Caco-2 (cell line): ENCODE measurements at regions not wholly inside any gene's neighbourhood (a gene's known extent, or its start where the extent isn't known, plus 50 kb on each side); places are given as distances from the start of the nearest gene placed in this dataset.

Source experiments
- BruUV-seq: library from RNA; stranded (reverse); fragments of 400-500 nt; replicated peaks from 2 replicates; lab custom pipeline; 2021; lab: Mats Ljungman, UMichigan
- CTCF ChIA-PET: fragments of 300-600 bp; sonication (Branson Sonifier 250); formaldehyde crosslinking; loops from one replicate; lab custom pipeline; 2022; ENCODE audit warnings: antibody characterized with exemption; lab: Charles Lee
- POLR2A ChIA-PET: fragments of 300-600 bp; sonication (Branson Sonifier 250); formaldehyde crosslinking; loops from one replicate; lab custom pipeline; 2022; ENCODE audit warnings: antibody characterized with exemption; lab: Charles Lee
- DNase-seq, 2 experiments: peaks; one replicate each; pipeline versions ENCODE4 v3.0.0 to v3.0.0-alpha.2; 2020 to 2022
- H3K27me3 ChIP-seq: replicated peaks from 2 replicates; pipeline ENCODE4 v1.6.0; 2011; ENCODE audit warnings: low read length; ENCODE audit not compliant: control insufficient read depth, insufficient read depth
- H3K36me3 ChIP-seq: 2 replicates; pipeline ENCODE4 v1.5.1; 2011; ENCODE audit warnings: low read length; ENCODE audit not compliant: control insufficient read depth, insufficient read depth
- H3K4me1 ChIP-seq: fragments of 250-450 bp; sonication (Bioruptor Pico); 2 replicates; pipeline ENCODE4 v1.5.1; 2020; ENCODE audit warnings: mild to moderate bottlenecking
- H3K4me3 ChIP-seq: 2 replicates; pipeline ENCODE4 v1.5.1; 2011; ENCODE audit warnings: low read depth, mild to moderate bottlenecking, control low read depth, low read length
- H3K9me3 ChIP-seq: fragments of 250-450 bp; sonication (Bioruptor Pico); 2 replicates; pipeline ENCODE4 v1.5.1; 2020; ENCODE audit warnings: mild to moderate bottlenecking, moderate library complexity
- H3K27ac Mint-ChIP-seq: one replicate; pipeline ENCODE4 v1.8.0; 2022; ENCODE audit warnings: mixed read lengths; ENCODE audit not compliant: unreplicated experiment
- H3K27me3 Mint-ChIP-seq: one replicate; pipeline ENCODE4 v1.8.0; 2022; ENCODE audit warnings: mixed read lengths; ENCODE audit not compliant: insufficient read depth, unreplicated experiment
- H3K36me3 Mint-ChIP-seq: one replicate; pipeline ENCODE4 v1.8.0; 2022; ENCODE audit warnings: mild to moderate bottlenecking, mixed read lengths; ENCODE audit not compliant: insufficient read depth, unreplicated experiment
- H3K4me1 Mint-ChIP-seq: one replicate; pipeline ENCODE4 v1.8.0; 2022; ENCODE audit warnings: low read depth, mixed read lengths; ENCODE audit not compliant: unreplicated experiment
- H3K4me3 Mint-ChIP-seq: one replicate; pipeline ENCODE4 v1.8.0; 2022; ENCODE audit warnings: mild to moderate bottlenecking, moderate library complexity, mixed read lengths; ENCODE audit not compliant: unreplicated experiment
- H3K9me3 Mint-ChIP-seq: one replicate; pipeline ENCODE4 v1.8.0; 2022; ENCODE audit warnings: mixed read lengths; ENCODE audit not compliant: unreplicated experiment
- CTCF ChIP-seq, 2 experiments: fragments of 200-600 bp in 1 of 2; IDR thresholded peaks; 1 replicate in 1 of 2; 2 replicates in 1 of 2; pipeline versions ENCODE4 v1.5.1 to v1.8.0; 2011 to 2022; ENCODE audit warnings: antibody characterized with exemption in 1 of 2, control low read depth in 1 of 2, inconsistent platforms in 1 of 2, low read depth in 1 of 2, low read length in 1 of 2, mild to moderate bottlenecking in 1 of 2, moderate library complexity in 1 of 2; ENCODE audit not compliant: insufficient read depth in 1 of 2, severe bottlenecking in 1 of 2, unreplicated experiment in 1 of 2
- intact Hi-C: fragments of 100-400 bp; cut with micrococcal nuclease; formaldehyde crosslinking; loops from one replicate; pipeline ENCODE4 v1.10.0; 2022; ENCODE audit not compliant: unreplicated experiment

- H3K36me3 ChIP-seq, result no peaks in the 10 kb centered on the region
- H3K9me3 ChIP-seq, result no peaks in the 10 kb centered on the region
- Mint-ChIP-seq H3K9me3 (no peaks in the 10 kb centered on the region), H3K4me3 (no peak overlapping the region), H3K27me3 (no peaks in the 10 kb centered on the region), H3K27ac (no peak overlapping the region), H3K4me1 (no peaks in the 10 kb centered on the region), H3K36me3 (no peaks in the 10 kb centered on the region)
- TF ChIP-seq CTCF (IDR thresholded peaks at IDR 0.05; ENCODE audit: insufficient read depth in 1 of 2, low read depth in 1 of 2, low read length in 1 of 2, severe bottlenecking in 1 of 2, unreplicated experiment in 1 of 2), result no peak
- CTCF ChIA-PET, result no interaction called here
- H3K27me3 ChIP-seq, result no peaks in the 10 kb centered on the region
- H3K4me1 ChIP-seq, result no peaks in the 10 kb centered on the region
- intact Hi-C loops, result no loop called here
- no peak for DNase-seq
- no peak overlapping the region for H3K4me3 ChIP-seq
- no TSS peak for BruUV-seq
- POLR2A ChIA-PET, result no interaction called here
These were observed 95.9 kb upstream of the COL21A1 start for GRCh38 chr6:56343295-56343694.

- no peak for TF ChIP-seq CTCF (IDR thresholded peaks at IDR 0.05; ENCODE audit: insufficient read depth in 1 of 2, low read depth in 1 of 2, low read length in 1 of 2, severe bottlenecking in 1 of 2, unreplicated experiment in 1 of 2)
These were observed 92.1 kb upstream of the COL21A1 start for GRCh38 chr6:56339524-56339923.

GRCh38 chr6:56335726-56336125 lies 88.3 kb upstream of the COL21A1 start:
- H3K9me3 ChIP-seq, result no peaks in the 10 kb centered on the region
- CTCF ChIA-PET, result interaction anchor here (0.6 kb wide), 1 partner anchor 16 kb away, joined by 3 read pairs; no protein-coding TSS in a partner anchor
- H3K4me3 ChIP-seq, result no peak overlapping the region
- no peaks in the 10 kb centered on the region for H3K9me3 Mint-ChIP-seq
- BruUV-seq, result no TSS peak
- no peak overlapping the region for H3K27ac Mint-ChIP-seq
- H3K27me3 Mint-ChIP-seq, result peaks cover 8% of the 10 kb centered on the region
- TF ChIP-seq CTCF (IDR thresholded peaks at IDR 0.05; ENCODE audit: insufficient read depth in 1 of 2, low read depth in 1 of 2, low read length in 1 of 2, severe bottlenecking in 1 of 2, unreplicated experiment in 1 of 2), result no peak
- no peak for DNase-seq
- H3K4me3 Mint-ChIP-seq, result no peak overlapping the region
- no peaks in the 10 kb centered on the region for H3K36me3 Mint-ChIP-seq
- H3K36me3 ChIP-seq, result no peaks in the 10 kb centered on the region
- no peaks in the 10 kb centered on the region for H3K27me3 ChIP-seq
- H3K4me1 ChIP-seq, result no peaks in the 10 kb centered on the region
- POLR2A ChIA-PET, result no interaction called here
- intact Hi-C loops, result no loop called here
- no peaks in the 10 kb centered on the region for H3K4me1 Mint-ChIP-seq

More at GRCh38 chr6:56339524-56339923, 92.1 kb upstream of the COL21A1 start:
- Mint-ChIP-seq H3K36me3 (no peaks in the 10 kb centered on the region), H3K9me3 (no peaks in the 10 kb centered on the region), H3K27ac (no peak overlapping the region), H3K27me3 (no peaks in the 10 kb centered on the region), H3K4me3 (no peak overlapping the region), H3K4me1 (no peaks in the 10 kb centered on the region)
- Histone ChIP-seq H3K9me3 (no peaks in the 10 kb centered on the region), H3K27me3 (no peaks in the 10 kb centered on the region), H3K4me3 (no peak overlapping the region), H3K4me1 (no peaks in the 10 kb centered on the region), H3K36me3 (no peaks in the 10 kb centered on the region)
- BruUV-seq, result no TSS peak
- POLR2A ChIA-PET, result no interaction called here
- intact Hi-C loops, result no loop called here
- CTCF ChIA-PET, result no interaction called here
- no peak for DNase-seq
